D721Med (cell line): ENCODE measurements at regions not wholly inside any gene's neighbourhood (a gene's known extent, or its start where the extent isn't known, plus 50 kb on each side); places are given as distances from the start of the nearest gene placed in this dataset.

Source experiments
- DNase-seq: peaks from one replicate; pipeline ENCODE4 v3.0.0; 2011; ENCODE audit warnings: low spot score; ENCODE audit not compliant: insufficient read length
- FAIRE-seq: peaks from 2 replicates; lab custom pipeline; 2011; peaks lifted over from hg19 to GRCh38; lab: Jason Lieb, UNC
- TF ChIP-seq, protein P1 (sequence below): IDR thresholded peaks from 2 replicates; pipeline ENCODE4 v1.5.1; 2012; ENCODE audit warnings: mild to moderate bottlenecking, control low read depth; ENCODE audit not compliant: insufficient read depth; ENCODE audit errors: missing control alignments

DNA sequence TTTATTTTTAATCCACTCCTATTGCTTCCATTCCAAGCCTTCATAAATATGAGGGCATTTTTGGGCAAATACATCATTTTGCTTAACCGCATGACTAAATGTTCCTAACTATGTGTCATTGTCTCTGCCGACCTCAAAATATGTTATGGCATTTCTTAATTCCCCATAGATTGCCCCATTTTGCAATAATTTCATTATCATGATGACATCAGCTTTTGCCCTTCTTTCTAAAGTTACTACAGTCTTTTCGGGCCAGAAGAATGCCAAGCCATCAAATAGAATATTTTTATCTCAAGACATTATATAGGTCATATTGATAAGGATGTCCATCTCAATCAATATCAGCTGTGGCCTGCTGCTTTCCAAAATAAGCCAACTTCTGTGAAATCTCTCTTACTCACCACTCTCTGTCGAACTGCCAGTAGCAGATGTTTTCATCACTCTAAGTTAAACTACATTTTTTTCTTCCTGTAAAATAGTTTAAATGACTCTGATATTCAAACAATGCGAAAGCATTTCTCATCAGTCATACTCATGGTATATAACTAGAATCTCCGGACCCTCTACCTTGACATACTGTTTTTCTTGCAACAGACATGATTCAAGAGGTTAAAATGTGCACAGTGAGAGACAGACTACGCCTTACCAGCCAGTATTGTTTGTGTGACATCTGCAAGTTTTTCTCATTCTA lies 1254.6 kb upstream of the CELF2 start:
- TF ChIP-seq, protein P1, sequence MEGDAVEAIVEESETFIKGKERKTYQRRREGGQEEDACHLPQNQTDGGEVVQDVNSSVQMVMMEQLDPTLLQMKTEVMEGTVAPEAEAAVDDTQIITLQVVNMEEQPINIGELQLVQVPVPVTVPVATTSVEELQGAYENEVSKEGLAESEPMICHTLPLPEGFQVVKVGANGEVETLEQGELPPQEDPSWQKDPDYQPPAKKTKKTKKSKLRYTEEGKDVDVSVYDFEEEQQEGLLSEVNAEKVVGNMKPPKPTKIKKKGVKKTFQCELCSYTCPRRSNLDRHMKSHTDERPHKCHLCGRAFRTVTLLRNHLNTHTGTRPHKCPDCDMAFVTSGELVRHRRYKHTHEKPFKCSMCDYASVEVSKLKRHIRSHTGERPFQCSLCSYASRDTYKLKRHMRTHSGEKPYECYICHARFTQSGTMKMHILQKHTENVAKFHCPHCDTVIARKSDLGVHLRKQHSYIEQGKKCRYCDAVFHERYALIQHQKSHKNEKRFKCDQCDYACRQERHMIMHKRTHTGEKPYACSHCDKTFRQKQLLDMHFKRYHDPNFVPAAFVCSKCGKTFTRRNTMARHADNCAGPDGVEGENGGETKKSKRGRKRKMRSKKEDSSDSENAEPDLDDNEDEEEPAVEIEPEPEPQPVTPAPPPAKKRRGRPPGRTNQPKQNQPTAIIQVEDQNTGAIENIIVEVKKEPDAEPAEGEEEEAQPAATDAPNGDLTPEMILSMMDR = no peak
- no peak for FAIRE-seq
- DNase-seq = no peak

DNA sequence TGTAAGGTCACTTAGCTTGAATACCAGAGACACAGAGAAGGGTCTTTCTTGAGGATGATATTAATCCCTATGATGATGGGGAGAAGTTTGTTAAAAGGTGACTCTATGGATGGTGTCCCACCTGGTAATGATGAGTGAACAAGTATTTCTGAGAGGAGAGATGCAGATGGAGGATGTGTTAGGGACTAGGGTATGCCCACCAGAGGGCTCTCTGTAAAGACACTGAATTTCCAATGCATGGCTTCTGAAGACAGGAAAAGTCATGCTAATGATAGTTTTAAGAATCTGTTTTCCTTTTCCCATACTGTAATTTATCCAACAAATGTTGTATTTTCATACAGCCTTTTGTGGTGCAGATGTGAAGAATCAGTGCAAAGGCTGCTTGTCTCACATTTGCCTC lies 1250.9 kb upstream of the CELF2 start:
- TF ChIP-seq, protein P1 = no peak
- FAIRE-seq = no peak
- no peak for DNase-seq

DNA sequence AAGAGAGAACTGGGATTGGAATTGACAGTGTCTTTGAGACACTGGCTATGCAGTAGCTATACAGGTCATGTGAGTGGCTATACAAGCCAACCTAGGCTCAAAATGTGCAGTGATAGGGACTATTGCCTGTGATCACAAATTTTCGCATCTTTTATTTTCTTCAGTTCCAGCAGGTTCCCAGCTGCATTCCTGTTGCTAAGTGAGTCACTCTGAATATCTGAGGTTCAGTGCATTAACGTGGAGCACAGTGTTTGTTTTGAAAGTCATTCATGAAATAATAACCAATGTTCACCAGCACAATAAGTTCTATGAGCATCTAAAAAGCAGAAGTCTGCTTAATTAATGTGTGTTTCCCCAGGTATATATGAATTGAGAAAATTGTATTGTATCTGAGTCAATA lies 1236.0 kb upstream of the CELF2 start:
- TF ChIP-seq, protein P1 = no peak
- FAIRE-seq (no peak), DNase-seq (no peak)

DNA sequence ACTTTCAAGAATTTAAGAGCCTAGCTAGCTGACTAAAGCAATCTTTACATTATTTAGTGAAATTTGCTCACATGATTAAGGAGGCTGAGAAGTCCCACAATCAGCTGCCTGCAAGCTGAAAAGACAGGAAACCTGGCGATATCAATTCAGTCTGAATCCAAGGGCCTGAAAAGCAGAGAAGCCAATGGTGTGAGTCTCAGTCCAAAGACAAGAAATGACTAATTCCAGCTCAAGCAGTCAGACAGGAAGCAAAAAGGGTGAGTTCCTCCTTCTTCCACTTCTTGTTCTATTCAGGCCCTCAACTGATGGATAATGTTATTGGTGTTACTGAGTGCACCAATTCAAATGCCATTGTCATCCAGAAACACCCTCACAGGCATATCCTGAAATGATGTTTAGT lies 1231.6 kb upstream of the CELF2 start:
- TF ChIP-seq, protein P1 = no peak
- DNase-seq (no peak), FAIRE-seq (no peak)

DNA sequence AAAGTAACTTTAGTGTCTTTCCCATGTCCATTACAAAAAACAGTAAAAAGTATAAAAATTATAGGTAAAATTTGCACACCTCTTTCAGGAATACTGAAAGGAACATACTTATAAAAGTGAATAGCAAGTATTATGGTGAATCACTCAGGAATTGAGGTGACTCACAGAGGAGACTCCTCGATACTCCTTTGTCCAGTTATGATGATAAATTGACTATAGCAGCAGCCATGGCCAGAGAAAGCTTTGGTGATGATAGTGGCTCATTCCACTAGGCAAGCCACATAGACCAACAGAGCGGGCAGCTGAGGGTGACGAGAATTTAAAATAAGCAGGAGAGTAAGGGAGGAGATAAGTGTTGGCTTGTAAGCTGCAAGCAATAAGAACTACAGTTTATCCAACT lies 1231.1 kb upstream of the CELF2 start:
- TF ChIP-seq, protein P1 = no peak
- no peak for DNase-seq
- no peak for FAIRE-seq

DNA sequence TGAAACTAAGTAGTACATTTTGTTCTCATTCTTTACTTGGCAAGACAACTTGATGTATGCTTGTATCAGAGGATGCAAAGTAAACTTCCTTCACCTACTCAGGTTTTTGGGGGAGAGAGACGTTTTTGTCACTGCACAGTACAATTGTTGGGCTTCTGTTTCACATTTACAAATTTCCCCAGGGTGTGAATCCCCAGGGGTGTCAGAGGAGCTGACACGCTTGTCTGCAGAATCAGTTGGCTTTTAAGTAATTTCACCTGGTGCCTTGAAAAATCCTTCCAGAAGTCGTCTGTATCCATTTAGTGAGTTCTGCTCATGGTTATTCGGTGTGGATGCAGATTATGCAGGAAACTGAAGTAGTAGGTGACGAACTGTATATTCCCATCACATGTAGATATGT lies 1227.7 kb upstream of the CELF2 start:
- DNase-seq = no peak
- FAIRE-seq = no peak
- TF ChIP-seq, protein P1 = no peak

DNA sequence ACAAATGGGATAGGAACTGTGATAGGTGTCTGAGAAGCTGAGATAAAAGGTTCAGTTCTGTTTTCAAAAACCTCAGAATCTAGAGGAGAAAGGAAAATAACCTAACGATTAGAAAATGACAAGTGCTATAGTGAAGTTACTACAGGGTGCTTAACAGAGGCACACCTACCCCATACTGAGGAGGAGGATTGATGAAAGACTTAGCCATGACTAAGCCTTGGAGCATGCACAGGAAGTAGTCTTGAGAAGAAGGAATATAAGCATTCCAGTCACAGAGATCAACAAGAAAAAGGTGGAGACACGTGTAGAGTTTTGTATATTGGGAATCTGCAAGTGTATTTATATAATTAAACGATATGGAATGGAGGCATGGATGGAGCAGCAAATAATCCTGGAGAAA lies 1225.5 kb upstream of the CELF2 start:
- TF ChIP-seq, protein P1 = no peak
- no peak for FAIRE-seq
- DNase-seq = no peak
